Endothelial cell of umbilical vein (primary cell): ENCODE measurements at regions not wholly inside any gene's neighbourhood (a gene's known extent, or its start where the extent isn't known, plus 50 kb on each side); places are given as distances from the start of the nearest gene placed in this dataset.

Experiments
- BruUV-seq: library from RNA; stranded (reverse); fragments of 400-500 nt; replicated peaks from 2 replicates; lab custom pipeline; 2021; lab: Mats Ljungman, UMichigan
- CTCF ChIA-PET: fragments of 300-600, 350-600 bp; sonication (Branson Sonifier 250); formaldehyde crosslinking; loops from one replicate; lab custom pipeline; 2021; ENCODE audit warnings: antibody characterized with exemption, inconsistent platforms; lab: Charles Lee
- POLR2A ChIA-PET: fragments of 300-600, 350-600 bp; sonication (Branson Sonifier 250); formaldehyde crosslinking; loops from one replicate; lab custom pipeline; 2021; ENCODE audit warnings: antibody characterized with exemption, inconsistent platforms; lab: Charles Lee
- DNase-seq: peaks from one replicate; pipeline ENCODE4 v3.0.0-alpha.2; 2011; ENCODE audit warnings: low read depth, low spot score
- FAIRE-seq: peaks from 2 replicates; lab custom pipeline; 2011; peaks lifted over from hg19 to GRCh38; lab: Jason Lieb, UNC
- H2AFZ ChIP-seq: 2 replicates; pipeline ENCODE4 v1.6.0; 2012; ENCODE audit warnings: low read depth, low read length, control low read depth, inconsistent platforms
- H3K27ac ChIP-seq: 2 replicates; pipeline ENCODE4 v1.5.1; 2011; ENCODE audit warnings: low read depth, mild to moderate bottlenecking, control low read depth, low read length, moderate library complexity; ENCODE audit not compliant: insufficient read depth
- H3K27me3 ChIP-seq, 2 experiments: 2 replicates each; pipeline versions ENCODE4 v1.6.0 to v1.6.1; 2011; ENCODE audit warnings: low read length in 2 of 2, mixed read lengths in 1 of 2; ENCODE audit not compliant: control insufficient read depth in 2 of 2, insufficient read depth in 2 of 2
- H3K36me3 ChIP-seq, 2 experiments: 2 replicates in 1 of 2; 3 replicates in 1 of 2; pipeline ENCODE4 v1.5.1; 2011; ENCODE audit warnings: low read length in 2 of 2, mild to moderate bottlenecking in 1 of 2, moderate library complexity in 1 of 2; ENCODE audit not compliant: control insufficient read depth in 2 of 2, insufficient read depth in 2 of 2; ENCODE audit errors: extremely low read depth in 1 of 2
- H3K4me1 ChIP-seq: 3 replicates; pipeline ENCODE4 v1.5.1; 2011; ENCODE audit warnings: mild to moderate bottlenecking, low read length; ENCODE audit not compliant: control insufficient read depth, insufficient read depth; ENCODE audit errors: extremely low read depth
- H3K4me2 ChIP-seq: 2 replicates; pipeline ENCODE4 v1.6.1; 2011; ENCODE audit warnings: low read length, control low read depth, mixed read lengths; ENCODE audit not compliant: insufficient read depth
- H3K4me3 ChIP-seq, 3 experiments: fragments of 200-600 bp in 1 of 3; sonication (generic), shearing (Covaris generic) in 1 of 3; replicated peaks in 1 of 3; 2 replicates each; pipeline ENCODE4 v1.5.1; 2011 to 2016; ENCODE audit warnings: control low read depth in 3 of 3, low read length in 3 of 3, mild to moderate bottlenecking in 2 of 3, inconsistent platforms in 1 of 3, low read depth in 1 of 3, moderate library complexity in 1 of 3; ENCODE audit not compliant: insufficient read depth in 1 of 3
- H3K79me2 ChIP-seq: 2 replicates; pipeline ENCODE4 v1.6.0; 2012; ENCODE audit warnings: low read length, inconsistent platforms; ENCODE audit not compliant: control insufficient read depth, insufficient read depth
- H3K9ac ChIP-seq: replicated peaks from 2 replicates; pipeline ENCODE3; 2011; ENCODE audit warnings: low read length, control low read depth; ENCODE audit not compliant: insufficient read depth; ENCODE audit errors: extremely low read depth
- H3K9me1 ChIP-seq: replicated peaks from 3 replicates; pipeline ENCODE4 v1.6.0; 2011; ENCODE audit warnings: mild to moderate bottlenecking, low read length; ENCODE audit not compliant: control insufficient read depth, insufficient read depth; ENCODE audit errors: extremely low read depth
- H3K9me3 ChIP-seq: replicated peaks from 2 replicates; pipeline ENCODE4 v1.5.1; 2012; ENCODE audit warnings: low read length, inconsistent platforms; ENCODE audit not compliant: control insufficient read depth, insufficient read depth
- H4K20me1 ChIP-seq: replicated peaks from 2 replicates; pipeline ENCODE3; 2011; ENCODE audit warnings: mild to moderate bottlenecking, low read length; ENCODE audit not compliant: control insufficient read depth, insufficient read depth; ENCODE audit errors: extremely low read depth
- EZH2 ChIP-seq: IDR thresholded peaks from 2 replicates; pipeline ENCODE4 v1.6.1; 2012; ENCODE audit warnings: borderline replicate concordance, low read depth, mild to moderate bottlenecking, moderate library complexity, low read length, inconsistent platforms; ENCODE audit not compliant: severe bottlenecking
- FOS ChIP-seq: IDR thresholded peaks from 2 replicates; pipeline ENCODE4 v1.6.1; 2011; ENCODE audit warnings: mild to moderate bottlenecking, low read length, moderate library complexity, borderline replicate concordance; ENCODE audit not compliant: insufficient read depth
- GATA2 ChIP-seq: IDR thresholded peaks from 2 replicates; pipeline ENCODE4 v1.7.0; 2011; ENCODE audit warnings: low read depth, mild to moderate bottlenecking, moderate library complexity, mixed read lengths, low read length; ENCODE audit not compliant: insufficient read length, insufficient read depth
- JUN ChIP-seq: IDR thresholded peaks from 2 replicates; pipeline ENCODE4 v1.6.1; 2011; ENCODE audit warnings: borderline replicate concordance, low read depth; ENCODE audit not compliant: insufficient read length, insufficient read depth
- MYC ChIP-seq: IDR thresholded peaks from one replicate; pipeline ENCODE4 v1.6.1; 2011; ENCODE audit warnings: mild to moderate bottlenecking, low read depth, low read length
- POLR2A ChIP-seq: IDR thresholded peaks from 2 replicates; pipeline ENCODE4 v1.6.1; 2012; ENCODE audit warnings: low read depth, mild to moderate bottlenecking, control low read depth, low read length
- POLR2AphosphoS5 ChIP-seq: IDR thresholded peaks from 2 replicates; pipeline ENCODE4 v1.6.1; 2012; ENCODE audit warnings: low read depth, mild to moderate bottlenecking, control low read depth, low read length, moderate library complexity; ENCODE audit not compliant: insufficient read depth
- dilution Hi-C: fragments of 300-500 bp; cut with MboI; formaldehyde crosslinking; loops from one replicate; pipeline ENCODE4 v1.15.0; 2019; ENCODE audit warnings: low sequenced_read_pairs; ENCODE audit not compliant: extremely low pct_ligation_motif_present
- intact Hi-C: fragments of 100-400 bp; cut with micrococcal nuclease; formaldehyde crosslinking; loops from one replicate; pipeline ENCODE4 v1.10.0; 2022
- TF ChIP-seq, protein P1 (sequence below): IDR thresholded peaks from 2 replicates; pipeline ENCODE4 v1.6.1; 2011; ENCODE audit not compliant: insufficient read depth, insufficient read length
- TF ChIP-seq, protein P2 (sequence below), 2 donors: IDR thresholded peaks; 1 replicate in 1 of 2; 2 replicates in 1 of 2; pipeline ENCODE4 v1.5.1; 2011; ENCODE audit warnings: low read length in 2 of 2, mild to moderate bottlenecking in 2 of 2, moderate library complexity in 2 of 2, control low read depth in 1 of 2, inconsistent platforms in 1 of 2, low read depth in 1 of 2; ENCODE audit not compliant: insufficient read depth in 1 of 2; ENCODE audit errors: extremely low read depth in 1 of 2

DNA sequence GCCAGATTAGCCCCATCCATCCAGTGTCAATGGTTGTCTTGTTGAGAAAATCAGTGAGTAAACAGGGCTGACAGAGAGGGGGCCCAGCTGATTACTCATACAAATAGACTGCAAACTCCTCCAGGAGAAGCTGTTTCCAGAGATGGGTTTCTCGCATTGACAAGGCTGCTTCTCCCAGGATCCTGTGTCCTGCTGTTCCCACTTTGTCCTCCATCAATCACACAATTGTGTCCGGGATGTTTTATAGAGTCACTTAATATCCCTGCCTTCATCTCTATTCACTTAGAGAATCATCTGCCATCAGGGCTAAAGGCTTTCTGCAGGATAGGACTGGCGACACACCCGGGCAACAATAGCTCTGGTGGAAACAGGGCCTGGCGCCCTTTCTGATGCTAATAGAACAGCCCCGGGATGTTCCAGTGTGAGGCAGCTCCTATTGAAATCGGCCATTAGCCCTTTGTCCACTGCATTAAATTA lies 71.7 kb upstream of the TBCA start:
- Histone ChIP-seq H3K9me1 (no peaks in the 10 kb centered on the region), H3K36me3 (no peaks in the 10 kb centered on the region), H3K9ac (no peak overlapping the region), H3K4me1 (peaks cover 11% of the 10 kb centered on the region), H3K27ac (no peak overlapping the region), H3K79me2 (no peaks in the 10 kb centered on the region), H3K27me3 (peaks cover 50 to 56% of the 10 kb centered on the region in 2 experiments), H4K20me1 (no peaks in the 10 kb centered on the region), H2AFZ (no peak overlapping the region), H3K4me2 (no peak overlapping the region), H3K9me3 (no peaks in the 10 kb centered on the region), H3K4me3 (no peak overlapping the region)
- ChIA-PET CTCF (no interaction called here), POLR2A (no interaction called here)
- no TSS peak for BruUV-seq
- no peak for FAIRE-seq
- DNase-seq = no peak
- intact Hi-C loops (no loop called here), dilution Hi-C loops (no loop called here)
- TF ChIP-seq EZH2 (no peak), MYC (no peak), POLR2AphosphoS5 (no peak), POLR2A (no peak), JUN (no peak), FOS (no peak), GATA2 (no peak)
- TF ChIP-seq, protein P1, sequence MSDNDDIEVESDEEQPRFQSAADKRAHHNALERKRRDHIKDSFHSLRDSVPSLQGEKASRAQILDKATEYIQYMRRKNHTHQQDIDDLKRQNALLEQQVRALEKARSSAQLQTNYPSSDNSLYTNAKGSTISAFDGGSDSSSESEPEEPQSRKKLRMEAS = no peak
- TF ChIP-seq, protein P2, sequence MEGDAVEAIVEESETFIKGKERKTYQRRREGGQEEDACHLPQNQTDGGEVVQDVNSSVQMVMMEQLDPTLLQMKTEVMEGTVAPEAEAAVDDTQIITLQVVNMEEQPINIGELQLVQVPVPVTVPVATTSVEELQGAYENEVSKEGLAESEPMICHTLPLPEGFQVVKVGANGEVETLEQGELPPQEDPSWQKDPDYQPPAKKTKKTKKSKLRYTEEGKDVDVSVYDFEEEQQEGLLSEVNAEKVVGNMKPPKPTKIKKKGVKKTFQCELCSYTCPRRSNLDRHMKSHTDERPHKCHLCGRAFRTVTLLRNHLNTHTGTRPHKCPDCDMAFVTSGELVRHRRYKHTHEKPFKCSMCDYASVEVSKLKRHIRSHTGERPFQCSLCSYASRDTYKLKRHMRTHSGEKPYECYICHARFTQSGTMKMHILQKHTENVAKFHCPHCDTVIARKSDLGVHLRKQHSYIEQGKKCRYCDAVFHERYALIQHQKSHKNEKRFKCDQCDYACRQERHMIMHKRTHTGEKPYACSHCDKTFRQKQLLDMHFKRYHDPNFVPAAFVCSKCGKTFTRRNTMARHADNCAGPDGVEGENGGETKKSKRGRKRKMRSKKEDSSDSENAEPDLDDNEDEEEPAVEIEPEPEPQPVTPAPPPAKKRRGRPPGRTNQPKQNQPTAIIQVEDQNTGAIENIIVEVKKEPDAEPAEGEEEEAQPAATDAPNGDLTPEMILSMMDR (IDR thresholded peaks at IDR 0.05; ENCODE audit: extremely low read depth in 1 of 2, insufficient read depth in 1 of 2, low read depth in 1 of 2, low read length in 2 of 2) = no peak
